Hepatocyte (in vitro differentiated cells): ENCODE measurements at regions not wholly inside any gene's neighbourhood (a gene's known extent, or its start where the extent isn't known, plus 50 kb on each side); places are given as distances from the start of the nearest gene placed in this dataset.

Experiments used
- EZH2phosphoT487 ChIP-seq: fragments of 200-600 bp; sonication (generic); IDR thresholded peaks from one replicate; pipeline ENCODE4 v1.6.1; 2018; ENCODE audit warnings: antibody characterized with exemption, mild to moderate bottlenecking, low read depth, moderate library complexity; ENCODE audit not compliant: unreplicated experiment, severe bottlenecking
- TF ChIP-seq, protein P1 (sequence below): fragments of 200-600 bp; sonication (generic); IDR thresholded peaks from 2 replicates; pipeline ENCODE4 v1.5.1; 2016; ENCODE audit warnings: antibody characterized with exemption, mild to moderate bottlenecking; ENCODE audit not compliant: poor library complexity

- TF ChIP-seq, protein P1, sequence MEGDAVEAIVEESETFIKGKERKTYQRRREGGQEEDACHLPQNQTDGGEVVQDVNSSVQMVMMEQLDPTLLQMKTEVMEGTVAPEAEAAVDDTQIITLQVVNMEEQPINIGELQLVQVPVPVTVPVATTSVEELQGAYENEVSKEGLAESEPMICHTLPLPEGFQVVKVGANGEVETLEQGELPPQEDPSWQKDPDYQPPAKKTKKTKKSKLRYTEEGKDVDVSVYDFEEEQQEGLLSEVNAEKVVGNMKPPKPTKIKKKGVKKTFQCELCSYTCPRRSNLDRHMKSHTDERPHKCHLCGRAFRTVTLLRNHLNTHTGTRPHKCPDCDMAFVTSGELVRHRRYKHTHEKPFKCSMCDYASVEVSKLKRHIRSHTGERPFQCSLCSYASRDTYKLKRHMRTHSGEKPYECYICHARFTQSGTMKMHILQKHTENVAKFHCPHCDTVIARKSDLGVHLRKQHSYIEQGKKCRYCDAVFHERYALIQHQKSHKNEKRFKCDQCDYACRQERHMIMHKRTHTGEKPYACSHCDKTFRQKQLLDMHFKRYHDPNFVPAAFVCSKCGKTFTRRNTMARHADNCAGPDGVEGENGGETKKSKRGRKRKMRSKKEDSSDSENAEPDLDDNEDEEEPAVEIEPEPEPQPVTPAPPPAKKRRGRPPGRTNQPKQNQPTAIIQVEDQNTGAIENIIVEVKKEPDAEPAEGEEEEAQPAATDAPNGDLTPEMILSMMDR: no peak
- no peak for TF ChIP-seq EZH2phosphoT487
These were observed 453.2 kb upstream of the SETBP1 start for GRCh38 chr18:44227501-44227900.
